ENCODE measurements at regions not wholly inside any gene's neighbourhood (a gene's known extent, or its start where the extent isn't known, plus 50 kb on each side); places are given as distances from the start of the nearest gene placed in this dataset.

DNA sequence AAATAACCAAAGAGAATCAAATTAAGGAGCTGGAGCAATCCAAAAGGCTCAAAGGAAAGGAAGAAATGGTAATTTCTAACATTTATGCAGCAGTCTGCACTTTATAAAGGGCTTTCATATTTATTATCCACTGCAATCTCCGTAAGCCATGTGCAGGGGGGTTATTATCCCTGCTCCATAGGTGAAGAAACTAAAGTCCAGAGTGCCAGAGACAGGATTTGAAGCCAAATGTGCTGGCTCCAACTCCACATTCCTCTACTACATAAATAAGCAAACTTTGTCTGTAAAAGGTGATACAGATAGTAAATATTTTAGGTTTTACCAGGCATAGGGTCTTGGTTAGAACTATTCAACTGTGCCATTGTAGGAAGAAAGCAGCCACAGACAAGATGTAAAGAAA lies 221.4 kb downstream of the MINAR1 start:
- no peak overlapping the region for H3K4me3 Mint-ChIP-seq (ENCODE audit: unreplicated experiment)
- Histone ChIP-seq H3K4me2 (ENCODE audit: low read length) (peak overlapping the region; percentile 44), H3K9me3 (ENCODE audit: insufficient read depth, low read depth, low read length) (no peaks in the 10 kb centered on the region), H3K4me3 (ENCODE audit: insufficient read depth, low read depth, low read length) (no peak overlapping the region), H3K27me3 (ENCODE audit: insufficient read depth, low read length) (no peaks in the 10 kb centered on the region), H3K4me1 (ENCODE audit: insufficient read depth, low read length) (no peaks in the 10 kb centered on the region), H3K36me3 (ENCODE audit: insufficient read depth, low read length) (no peaks in the 10 kb centered on the region), H3K9ac (ENCODE audit: low read length) (no peak overlapping the region), H3K79me2 (ENCODE audit: insufficient read depth, low read length) (no peaks in the 10 kb centered on the region), H2AFZ (ENCODE audit: low read depth, low read length) (no peak overlapping the region), H3K27ac (ENCODE audit: low read depth, low read length) (no peak overlapping the region), H4K20me1 (ENCODE audit: insufficient read depth, low read length) (no peaks in the 10 kb centered on the region)
- FAIRE-seq (no peak), DNase-seq (ENCODE audit: low read depth) (peak; percentile 35)
- H3K4me1 Mint-ChIP-seq (ENCODE audit: low read depth, unreplicated experiment): peaks cover 10% of the 10 kb centered on the region
- peaks cover 4% of the 10 kb centered on the region for H3K27me3 Mint-ChIP-seq (ENCODE audit: low read depth, unreplicated experiment)
- H3K36me3 Mint-ChIP-seq (ENCODE audit: low read depth, unreplicated experiment): peaks cover 4% of the 10 kb centered on the region
- no peak overlapping the region for H3K27ac Mint-ChIP-seq (ENCODE audit: unreplicated experiment)
- TF ChIP-seq, protein P1, sequence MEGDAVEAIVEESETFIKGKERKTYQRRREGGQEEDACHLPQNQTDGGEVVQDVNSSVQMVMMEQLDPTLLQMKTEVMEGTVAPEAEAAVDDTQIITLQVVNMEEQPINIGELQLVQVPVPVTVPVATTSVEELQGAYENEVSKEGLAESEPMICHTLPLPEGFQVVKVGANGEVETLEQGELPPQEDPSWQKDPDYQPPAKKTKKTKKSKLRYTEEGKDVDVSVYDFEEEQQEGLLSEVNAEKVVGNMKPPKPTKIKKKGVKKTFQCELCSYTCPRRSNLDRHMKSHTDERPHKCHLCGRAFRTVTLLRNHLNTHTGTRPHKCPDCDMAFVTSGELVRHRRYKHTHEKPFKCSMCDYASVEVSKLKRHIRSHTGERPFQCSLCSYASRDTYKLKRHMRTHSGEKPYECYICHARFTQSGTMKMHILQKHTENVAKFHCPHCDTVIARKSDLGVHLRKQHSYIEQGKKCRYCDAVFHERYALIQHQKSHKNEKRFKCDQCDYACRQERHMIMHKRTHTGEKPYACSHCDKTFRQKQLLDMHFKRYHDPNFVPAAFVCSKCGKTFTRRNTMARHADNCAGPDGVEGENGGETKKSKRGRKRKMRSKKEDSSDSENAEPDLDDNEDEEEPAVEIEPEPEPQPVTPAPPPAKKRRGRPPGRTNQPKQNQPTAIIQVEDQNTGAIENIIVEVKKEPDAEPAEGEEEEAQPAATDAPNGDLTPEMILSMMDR (IDR thresholded peaks at IDR 0.05; ENCODE audit: insufficient read depth, low read depth, low read length): no peak
- no peak for TF ChIP-seq EZH2 (IDR thresholded peaks at IDR 0.05; ENCODE audit: insufficient read depth, low read length)
- H3K9me3 Mint-ChIP-seq (ENCODE audit: unreplicated experiment): peaks cover 7% of the 10 kb centered on the region

DNA sequence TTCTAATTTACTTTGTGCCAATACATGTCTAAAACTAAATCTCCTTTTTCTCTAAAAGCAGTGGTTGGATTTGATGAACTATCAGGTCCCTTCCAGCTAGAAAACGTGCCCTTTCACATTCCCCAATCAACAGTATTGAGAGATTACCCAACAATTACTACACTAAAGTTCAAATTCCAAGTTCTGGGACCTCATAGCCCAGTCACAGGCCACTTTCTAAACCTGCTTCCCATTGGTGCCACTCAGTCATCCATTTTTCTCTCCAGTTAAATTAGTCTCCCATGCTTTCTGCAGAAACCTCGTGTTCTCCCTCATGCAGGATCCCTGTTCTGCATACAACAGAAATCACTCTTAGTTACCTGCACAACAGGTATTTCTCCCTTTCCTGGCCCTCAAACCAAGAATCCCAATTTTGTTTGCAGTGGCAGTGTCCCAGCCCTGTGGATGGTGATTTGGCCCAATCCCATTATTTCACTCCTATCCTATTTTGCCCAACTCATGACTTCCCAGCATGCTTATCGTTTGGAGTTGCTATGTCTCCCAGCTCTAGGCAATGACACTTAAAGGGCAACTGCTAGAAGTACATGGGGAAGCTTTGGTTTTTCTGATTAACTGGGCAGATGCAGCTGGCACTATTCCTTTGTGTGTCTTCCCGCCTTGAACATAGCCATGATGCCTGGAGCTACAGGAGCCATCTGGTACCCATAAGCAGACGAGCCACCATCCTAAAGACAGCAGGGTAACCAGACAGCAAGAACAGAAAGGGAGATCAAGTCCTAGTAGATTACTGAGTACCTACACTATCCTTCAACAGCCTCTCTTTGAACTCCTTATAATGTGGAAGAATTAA lies 224.2 kb downstream of the MINAR1 start:
- H3K27ac Mint-ChIP-seq (ENCODE audit: unreplicated experiment): no peak overlapping the region
- H3K36me3 ChIP-seq (ENCODE audit: insufficient read depth, low read length): no peaks in the 10 kb centered on the region
- no peaks in the 10 kb centered on the region for H3K4me1 ChIP-seq (ENCODE audit: insufficient read depth, low read length)
- peaks cover 7% of the 10 kb centered on the region for H3K9me3 Mint-ChIP-seq (ENCODE audit: unreplicated experiment)
- no peak overlapping the region for H3K4me3 Mint-ChIP-seq (ENCODE audit: unreplicated experiment)
- H2AFZ ChIP-seq (ENCODE audit: low read depth, low read length): no peak overlapping the region
- H3K79me2 ChIP-seq (ENCODE audit: insufficient read depth, low read length): no peaks in the 10 kb centered on the region
- no peaks in the 10 kb centered on the region for H3K9me3 ChIP-seq (ENCODE audit: insufficient read depth, low read depth, low read length)
- no peaks in the 10 kb centered on the region for H3K27me3 ChIP-seq (ENCODE audit: insufficient read depth, low read length)
- H3K4me2 ChIP-seq (ENCODE audit: low read length): no peak overlapping the region
- TF ChIP-seq EZH2 (IDR thresholded peaks at IDR 0.05; ENCODE audit: insufficient read depth, low read length): no peak
- TF ChIP-seq, protein P1 (IDR thresholded peaks at IDR 0.05; ENCODE audit: insufficient read depth, low read depth, low read length): no peak
- H3K27me3 Mint-ChIP-seq (ENCODE audit: low read depth, unreplicated experiment): peaks cover 4% of the 10 kb centered on the region
- no peaks in the 10 kb centered on the region for H4K20me1 ChIP-seq (ENCODE audit: insufficient read depth, low read length)
- DNase-seq (ENCODE audit: low read depth) (no peak), FAIRE-seq (no peak)
- H3K9ac ChIP-seq (ENCODE audit: low read length): no peak overlapping the region
- H3K27ac ChIP-seq (ENCODE audit: low read depth, low read length): no peak overlapping the region
- H3K4me3 ChIP-seq (ENCODE audit: insufficient read depth, low read depth, low read length): no peak overlapping the region
- peaks cover 10% of the 10 kb centered on the region for H3K4me1 Mint-ChIP-seq (ENCODE audit: low read depth, unreplicated experiment)
- peaks cover 4% of the 10 kb centered on the region for H3K36me3 Mint-ChIP-seq (ENCODE audit: low read depth, unreplicated experiment)

DNA sequence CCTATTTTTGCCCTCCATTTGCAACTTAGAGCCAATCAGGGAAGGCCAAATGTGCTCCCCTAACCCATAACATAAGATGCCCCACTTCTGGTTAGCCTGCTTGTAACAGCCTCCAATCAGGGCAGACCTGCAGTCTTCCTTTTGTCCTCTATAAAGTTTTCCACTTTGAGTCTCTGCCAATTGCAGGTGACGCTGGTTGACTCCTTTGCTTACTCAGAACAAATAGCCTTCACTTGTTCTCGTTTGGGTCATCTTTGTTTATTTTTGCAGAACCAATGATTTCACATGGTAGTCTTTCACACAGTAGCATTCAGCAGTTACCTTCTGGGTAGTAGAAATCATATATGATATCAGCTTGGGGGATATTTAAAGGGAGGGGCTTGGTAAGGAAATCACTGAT lies 225.6 kb downstream of the MINAR1 start:
- H3K4me3 Mint-ChIP-seq (ENCODE audit: unreplicated experiment): no peak overlapping the region
- FAIRE-seq (no peak), DNase-seq (ENCODE audit: low read depth) (no peak)
- no peak for TF ChIP-seq EZH2 (IDR thresholded peaks at IDR 0.05; ENCODE audit: insufficient read depth, low read length)
- TF ChIP-seq, protein P1 (IDR thresholded peaks at IDR 0.05; ENCODE audit: insufficient read depth, low read depth, low read length): no peak
- Histone ChIP-seq H3K36me3 (ENCODE audit: insufficient read depth, low read length) (no peaks in the 10 kb centered on the region), H2AFZ (ENCODE audit: low read depth, low read length) (no peak overlapping the region), H3K4me2 (ENCODE audit: low read length) (no peak overlapping the region), H3K27me3 (ENCODE audit: insufficient read depth, low read length) (no peaks in the 10 kb centered on the region), H3K4me1 (ENCODE audit: insufficient read depth, low read length) (no peaks in the 10 kb centered on the region), H3K79me2 (ENCODE audit: insufficient read depth, low read length) (no peaks in the 10 kb centered on the region), H3K4me3 (ENCODE audit: insufficient read depth, low read depth, low read length) (no peak overlapping the region), H4K20me1 (ENCODE audit: insufficient read depth, low read length) (no peaks in the 10 kb centered on the region), H3K27ac (ENCODE audit: low read depth, low read length) (no peak overlapping the region), H3K9ac (ENCODE audit: low read length) (no peak overlapping the region), H3K9me3 (ENCODE audit: insufficient read depth, low read depth, low read length) (no peaks in the 10 kb centered on the region)
- H3K27ac Mint-ChIP-seq (ENCODE audit: unreplicated experiment): no peak overlapping the region
- peaks cover 7% of the 10 kb centered on the region for H3K27me3 Mint-ChIP-seq (ENCODE audit: low read depth, unreplicated experiment)
- peaks cover 10% of the 10 kb centered on the region for H3K4me1 Mint-ChIP-seq (ENCODE audit: low read depth, unreplicated experiment)
- H3K9me3 Mint-ChIP-seq (ENCODE audit: unreplicated experiment): peaks cover 2% of the 10 kb centered on the region
- peaks cover 4% of the 10 kb centered on the region for H3K36me3 Mint-ChIP-seq (ENCODE audit: low read depth, unreplicated experiment)
